GM18858 (cell line): ENCODE measurements at regions not wholly inside any gene's neighbourhood (a gene's known extent, or its start where the extent isn't known, plus 50 kb on each side); places are given as distances from the start of the nearest gene placed in this dataset.
"Not testable (repeated sequence)": the region's sequence is repeated elsewhere in the genome, so short reads cannot be mapped to it uniquely, and the experiment has no call there.

ENCODE experiments used
- ATAC-seq: cut with Tn5 transposase; IDR thresholded peaks from one replicate; pipeline ENCODE4 v1.9.1; 2021; ENCODE audit not compliant: unreplicated experiment

- ATAC-seq, result no peak
Measured at GRCh38 chr9:80503671-80504281, 932.0 kb downstream of the TLE4 start.

DNA sequence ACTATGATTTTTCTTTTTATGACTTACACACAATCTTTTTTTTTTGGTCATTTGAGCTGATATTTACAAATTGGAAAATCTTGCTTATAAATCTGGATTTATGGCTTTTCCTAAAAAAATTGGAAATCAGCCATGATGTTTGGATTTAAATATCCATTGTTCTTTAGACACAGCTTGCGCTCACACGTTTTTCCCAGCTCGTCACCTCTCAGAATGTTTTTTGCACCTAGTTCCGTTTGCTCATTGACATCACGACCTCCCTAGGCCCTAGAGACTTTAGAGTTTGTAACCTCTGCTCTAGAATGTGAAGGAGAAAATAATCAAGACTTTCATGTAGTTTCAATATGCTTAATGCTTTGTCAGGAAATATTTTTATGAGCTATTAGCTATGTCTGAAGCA lies 930.5 kb downstream of the TLE4 start:
- ATAC-seq, result no peak

GRCh38 chr9:80501635-80502034 lies 929.9 kb downstream of the TLE4 start:
- no peak for ATAC-seq

- no peak for ATAC-seq
Measured at GRCh38 chr9:80500300-80500699, 928.5 kb downstream of the TLE4 start.

DNA sequence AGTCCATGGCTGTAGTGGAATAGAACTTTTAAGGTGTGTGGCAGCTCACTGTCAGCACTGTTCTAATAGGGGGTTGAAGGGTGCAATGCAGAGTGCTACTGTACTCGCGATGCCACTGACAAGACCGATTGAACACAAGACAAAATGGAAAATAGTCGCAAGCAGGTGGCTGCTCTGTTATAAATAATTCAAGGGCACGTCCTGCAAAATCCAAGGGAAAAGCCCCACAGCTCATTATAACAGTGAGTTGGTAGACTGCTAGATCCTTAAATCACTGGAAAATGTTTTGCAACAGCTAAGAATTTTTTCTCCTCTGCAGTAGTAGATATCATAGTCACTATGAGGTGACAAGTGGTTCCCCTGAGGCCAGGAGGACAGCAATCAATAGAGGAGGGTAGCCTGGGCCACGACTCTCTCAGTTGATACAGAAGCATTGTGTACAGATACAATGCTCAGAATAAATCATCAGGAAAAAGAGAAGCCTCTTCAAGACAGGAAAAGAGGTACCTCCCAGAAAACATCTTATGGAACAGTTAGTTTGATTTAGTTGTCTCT lies 926.3 kb downstream of the TLE4 start:
- ATAC-seq, result no peak

- no peak for ATAC-seq
Measured at GRCh38 chr9:80496901-80497556, 925.3 kb downstream of the TLE4 start.

DNA sequence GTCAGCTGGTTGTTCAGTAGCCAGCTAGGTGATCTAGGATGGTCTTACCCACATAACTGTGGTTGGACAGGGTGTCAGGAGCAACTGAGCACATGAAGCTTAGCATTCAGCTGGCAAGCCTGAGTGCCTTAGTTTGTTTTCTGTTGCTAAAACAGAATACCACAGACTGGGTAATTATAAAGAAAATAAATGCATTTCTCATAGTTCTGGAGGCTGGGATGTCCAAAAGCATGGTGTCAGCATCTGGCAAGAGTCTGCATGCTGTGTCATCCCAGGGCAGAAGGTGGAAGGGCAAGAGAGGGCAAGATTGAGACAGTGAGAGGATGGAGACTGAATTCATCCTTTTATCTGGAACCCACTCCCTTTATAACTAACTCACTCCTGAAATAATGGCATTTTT lies 921.5 kb downstream of the TLE4 start:
- no peak for ATAC-seq

- no peak for ATAC-seq
Measured at GRCh38 chr9:80492221-80492620, 920.5 kb downstream of the TLE4 start.

- no peak for ATAC-seq
Measured at GRCh38 chr9:80491086-80491696, 919.4 kb downstream of the TLE4 start.

GRCh38 chr9:80489329-80489728 lies 917.6 kb downstream of the TLE4 start:
- no peak for ATAC-seq

DNA sequence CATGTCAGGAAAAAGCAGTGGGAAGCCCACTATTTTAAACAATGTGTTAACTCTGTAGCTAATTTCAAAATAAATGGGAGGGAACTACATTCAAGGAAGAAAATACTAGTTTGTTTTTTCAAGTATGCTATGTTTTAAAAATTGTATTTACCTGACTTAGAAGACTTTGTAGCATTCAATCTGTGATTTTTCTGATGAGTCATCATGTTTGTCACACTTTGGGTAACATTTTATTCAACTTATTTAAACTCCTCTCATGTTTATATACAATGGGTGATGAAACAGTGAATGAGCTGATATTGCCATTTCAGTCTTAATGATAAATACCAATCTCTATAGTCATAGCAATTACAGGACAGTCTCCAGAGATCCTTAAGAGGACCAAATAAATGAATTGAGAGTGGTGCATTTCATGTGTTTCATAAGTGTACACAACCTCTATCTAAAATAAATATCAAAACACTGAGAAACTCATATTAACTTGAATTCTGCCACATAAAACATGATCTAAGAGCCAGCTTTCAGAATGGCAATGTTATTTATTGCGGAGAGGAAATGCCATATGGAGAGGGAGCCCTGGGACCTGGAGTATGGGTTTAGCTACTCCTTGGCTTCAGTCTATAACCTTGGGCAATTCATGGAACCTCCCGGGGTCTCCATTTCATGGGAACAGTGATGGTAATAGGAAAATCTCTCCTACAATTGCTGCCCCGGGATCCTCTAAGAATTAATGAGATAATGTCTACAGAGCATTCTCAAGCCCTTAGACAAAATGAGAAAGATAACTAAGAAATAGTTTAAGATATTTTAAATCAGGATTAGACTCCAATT lies 913.9 kb downstream of the TLE4 start:
- no peak for ATAC-seq

DNA sequence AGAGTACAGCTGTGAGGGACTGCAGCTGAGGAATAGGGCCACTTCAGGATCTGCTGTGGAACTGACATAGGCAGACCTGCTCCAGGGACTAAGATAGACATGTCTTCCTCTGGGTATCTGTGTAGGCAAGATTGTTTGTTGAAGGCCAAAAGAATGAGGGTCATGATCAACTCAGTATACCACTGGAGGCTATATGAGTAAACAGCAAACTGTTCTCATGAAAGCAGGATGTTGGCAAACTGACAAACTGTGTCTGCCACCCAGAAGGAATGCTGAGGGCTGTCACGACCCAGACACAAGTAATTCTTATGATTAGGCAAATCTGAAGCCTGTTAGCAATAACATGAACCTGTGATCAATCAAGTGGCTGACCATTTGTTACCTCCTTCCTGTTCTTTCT lies 910.5 kb downstream of the TLE4 start:
- not testable (repeated sequence) for ATAC-seq

DNA sequence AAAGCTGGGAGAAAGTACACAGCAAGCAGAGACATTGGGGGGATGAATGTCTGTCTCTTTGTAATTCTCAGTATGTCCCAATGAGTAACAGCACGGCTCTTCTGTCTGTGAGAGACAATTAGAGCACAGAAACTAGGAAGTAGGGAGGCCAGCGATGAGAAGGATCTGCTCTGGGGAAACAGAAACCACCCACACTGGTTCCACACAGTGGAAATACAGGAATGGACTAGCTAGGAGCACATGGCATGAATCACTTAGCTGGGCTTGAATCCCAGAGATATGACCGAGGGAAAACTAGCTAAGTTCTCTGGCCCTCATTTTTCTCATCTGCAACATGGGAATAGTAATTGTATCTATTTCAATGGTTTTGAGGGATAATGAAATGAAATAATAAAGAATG lies 895.9 kb downstream of the TLE4 start:
- no peak for ATAC-seq

DNA sequence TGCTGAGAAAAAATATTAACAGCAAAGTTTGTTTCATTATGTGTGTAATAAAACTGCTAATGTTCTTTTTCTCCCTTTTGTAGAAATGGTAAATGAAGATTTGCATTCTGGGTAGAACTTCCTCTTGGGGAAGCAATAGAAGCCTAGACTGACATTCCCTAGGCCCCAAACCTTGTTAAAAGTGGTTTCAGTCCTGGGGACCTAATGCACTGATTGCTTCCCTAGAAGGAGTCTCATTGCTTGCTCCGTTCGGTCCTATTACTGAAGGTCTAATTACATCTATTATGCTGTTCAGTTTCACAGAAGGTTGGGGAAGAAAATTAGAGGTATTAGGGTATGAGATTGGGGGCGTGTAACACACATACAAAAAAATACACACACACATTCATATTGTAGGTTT lies 893.8 kb downstream of the TLE4 start:
- ATAC-seq, result no peak

DNA sequence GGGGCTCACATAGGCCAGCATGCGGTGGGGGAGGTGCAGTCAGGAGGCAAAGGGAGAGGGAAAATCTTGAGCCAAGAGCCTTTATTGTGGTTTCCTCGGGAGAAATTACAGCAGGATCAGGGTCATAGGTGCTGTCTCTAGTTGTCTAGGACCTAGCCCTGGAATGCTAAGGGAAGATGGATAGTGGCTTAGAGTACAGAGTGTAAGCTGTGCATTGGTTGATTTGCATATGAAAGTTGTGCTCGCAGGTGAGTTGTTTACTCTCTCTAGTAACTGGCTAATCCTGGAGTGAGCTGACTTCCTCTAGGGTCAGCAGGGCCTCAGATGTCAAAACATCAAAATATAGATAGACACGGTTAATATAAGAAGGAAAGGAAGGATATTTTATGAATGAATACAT lies 877.7 kb downstream of the TLE4 start:
- no peak for ATAC-seq

- ATAC-seq, result no peak
Measured at GRCh38 chr9:80448996-80449395, 877.2 kb downstream of the TLE4 start.

GRCh38 chr9:80447876-80448275 lies 876.1 kb downstream of the TLE4 start:
- no peak for ATAC-seq

- ATAC-seq, result no peak
Measured at GRCh38 chr9:80440724-80441123, 869.0 kb downstream of the TLE4 start.

- ATAC-seq, result no peak
Measured at GRCh38 chr9:80437825-80438224, 866.1 kb downstream of the TLE4 start.

- ATAC-seq, result no peak
Measured at GRCh38 chr9:80437091-80437640, 865.4 kb downstream of the TLE4 start.

DNA sequence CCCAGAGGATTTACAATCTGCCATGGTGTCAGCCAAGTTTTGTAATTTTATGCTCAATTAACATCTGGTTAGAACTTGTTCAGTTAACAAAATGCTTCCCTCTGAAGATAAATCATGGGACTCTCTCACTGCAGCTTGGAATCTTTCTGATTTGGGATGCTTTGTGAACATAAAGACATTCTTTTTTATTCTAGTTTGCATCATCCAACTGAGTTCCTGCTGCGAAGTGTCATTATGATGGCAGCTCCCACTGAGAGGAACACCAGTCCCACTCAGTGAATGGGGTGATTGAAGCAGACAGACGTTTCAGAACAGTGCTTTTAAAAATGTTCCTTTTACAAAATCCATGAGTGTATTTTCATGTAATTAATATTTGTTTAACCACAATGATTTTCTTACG lies 863.8 kb downstream of the TLE4 start:
- no peak for ATAC-seq
